HG02610 (cell line): ENCODE measurements at regions not wholly inside any gene's neighbourhood (a gene's known extent, or its start where the extent isn't known, plus 50 kb on each side); places are given as distances from the start of the nearest gene placed in this dataset.
"Not testable (repeated sequence)": the region's sequence is repeated elsewhere in the genome, so short reads cannot be mapped to it uniquely, and the experiment has no call there.

Source experiments
- ATAC-seq: cut with Tn5 transposase; IDR thresholded peaks from one replicate; pipeline ENCODE4 v1.9.1; 2021; ENCODE audit warnings: mild to moderate bottlenecking, moderate library complexity; ENCODE audit not compliant: unreplicated experiment

DNA sequence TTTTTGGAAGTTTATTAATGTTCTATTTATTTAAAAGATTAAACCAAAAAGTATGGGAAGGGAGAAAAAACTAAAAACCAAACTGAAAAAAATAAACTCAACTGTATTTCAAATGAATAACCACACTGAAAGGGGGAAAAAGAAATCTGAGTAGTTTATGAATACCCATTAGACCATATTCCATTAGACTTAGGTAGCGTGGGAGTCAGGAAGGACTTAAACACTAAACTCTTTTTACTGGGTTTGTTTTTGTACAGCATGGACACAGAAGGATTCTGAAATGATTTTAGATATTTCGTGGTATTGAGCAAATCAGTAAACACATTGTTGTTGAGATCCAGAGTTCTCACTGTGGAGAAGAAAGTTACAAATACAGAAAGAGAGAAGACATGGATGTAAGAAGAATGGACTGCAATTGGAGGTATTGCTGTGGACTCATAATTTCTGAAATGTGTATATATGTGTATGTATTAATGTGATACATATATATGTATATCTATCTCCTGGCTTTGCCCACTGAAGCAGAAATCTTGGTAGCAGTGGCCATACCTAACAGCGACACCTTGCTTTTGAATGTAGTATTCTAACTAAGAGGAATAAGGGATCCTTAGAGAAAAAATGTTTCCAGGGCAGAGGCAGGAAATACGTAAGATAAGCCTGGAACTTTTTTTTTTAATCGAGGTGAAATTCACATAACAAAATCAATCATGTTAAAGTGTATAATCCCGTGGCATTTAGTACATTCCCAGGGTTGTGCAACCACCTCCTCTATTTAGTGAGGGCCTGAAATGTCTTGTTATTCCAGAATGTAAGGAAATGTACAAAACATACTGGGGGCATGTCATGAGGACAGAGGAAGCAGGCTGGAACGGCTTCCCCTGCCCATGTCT, 228.8 kb downstream of the SMARCA2 start:
- ATAC-seq: no peak

DNA sequence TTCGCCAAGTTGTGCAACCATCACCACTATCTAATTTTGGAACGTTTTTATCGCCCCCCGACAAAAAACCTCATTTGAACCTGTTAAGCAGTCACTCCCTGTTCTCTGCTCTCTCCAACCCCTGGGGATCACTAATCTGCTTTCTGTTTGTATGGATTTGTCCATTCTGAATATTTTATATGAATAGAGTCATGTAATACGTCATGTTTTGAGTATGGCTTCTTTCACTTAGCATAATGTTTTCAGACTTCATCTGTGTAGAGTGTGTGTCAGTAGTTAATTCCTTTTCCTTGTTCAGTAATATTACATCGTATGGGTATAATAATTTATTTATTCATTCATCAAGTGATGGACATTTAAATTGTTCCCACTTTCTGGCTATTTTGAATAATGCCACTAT, 232.2 kb downstream of the SMARCA2 start:
- ATAC-seq: no peak

DNA sequence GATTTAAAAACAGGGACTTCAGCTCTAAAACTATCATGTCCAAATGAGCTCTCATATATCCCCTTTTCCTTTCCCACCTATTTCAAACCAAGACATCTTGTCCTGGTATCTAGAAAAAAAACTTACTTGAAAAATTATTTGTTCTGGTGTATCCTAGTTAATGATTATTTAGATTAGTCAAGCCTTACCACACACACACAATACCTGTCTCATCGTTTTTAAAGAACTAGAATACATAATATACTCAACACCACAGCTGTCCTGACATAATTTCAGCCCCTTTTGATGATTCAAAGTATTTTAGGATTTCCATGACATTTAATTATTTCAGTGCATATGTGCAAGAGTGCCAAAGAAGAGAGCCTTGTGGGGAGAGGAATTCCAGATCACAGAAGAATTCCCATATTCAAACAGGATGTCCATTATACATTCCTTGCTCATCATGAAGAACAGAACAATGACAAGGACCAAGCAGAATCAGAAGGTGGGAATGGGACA, 233.7 kb downstream of the SMARCA2 start:
- no peak for ATAC-seq

DNA sequence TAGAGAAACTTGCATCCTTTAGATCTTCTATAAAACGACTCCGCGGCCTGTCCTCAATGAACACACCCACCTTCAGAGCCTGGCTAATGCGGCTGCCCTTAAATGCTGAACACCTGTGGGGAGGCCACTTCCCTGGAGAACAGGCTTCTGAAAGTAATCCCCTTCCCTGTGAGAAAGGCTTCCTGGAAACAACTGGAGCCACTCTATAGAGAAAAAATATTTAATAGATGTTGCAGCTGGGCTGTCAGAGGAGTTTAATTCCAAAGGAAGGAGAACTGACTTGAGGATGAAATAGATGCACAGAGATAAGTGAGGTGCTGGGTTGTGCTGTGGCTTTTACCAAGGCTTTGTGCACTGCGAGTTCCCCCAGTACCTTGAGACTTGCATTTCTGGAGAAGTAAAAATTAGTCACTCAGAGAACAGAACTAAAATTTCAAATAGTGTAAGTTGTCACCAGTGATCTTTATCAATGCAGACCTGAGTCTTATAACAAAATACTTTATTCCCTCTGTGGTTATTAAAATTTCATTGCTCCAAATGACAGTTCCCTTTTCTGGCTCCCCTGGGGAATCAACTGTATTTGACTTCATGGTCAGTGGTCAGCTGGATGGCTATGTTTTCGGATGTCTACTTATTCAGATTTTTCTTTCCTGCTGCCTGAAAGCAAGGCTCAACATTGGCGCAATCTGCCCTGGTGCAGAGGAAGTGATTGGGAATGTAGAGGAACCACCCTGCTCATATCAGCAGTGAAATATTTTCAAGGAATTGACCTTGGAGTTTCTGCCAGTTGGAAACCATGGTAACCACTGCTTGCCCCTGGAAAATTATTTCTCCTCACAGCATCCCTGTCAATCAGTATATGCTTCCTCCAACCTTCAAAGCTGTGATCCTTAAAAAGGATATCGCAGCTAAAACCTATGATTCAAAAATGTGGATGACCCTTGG, 238.8 kb downstream of the SMARCA2 start:
- no peak for ATAC-seq

DNA sequence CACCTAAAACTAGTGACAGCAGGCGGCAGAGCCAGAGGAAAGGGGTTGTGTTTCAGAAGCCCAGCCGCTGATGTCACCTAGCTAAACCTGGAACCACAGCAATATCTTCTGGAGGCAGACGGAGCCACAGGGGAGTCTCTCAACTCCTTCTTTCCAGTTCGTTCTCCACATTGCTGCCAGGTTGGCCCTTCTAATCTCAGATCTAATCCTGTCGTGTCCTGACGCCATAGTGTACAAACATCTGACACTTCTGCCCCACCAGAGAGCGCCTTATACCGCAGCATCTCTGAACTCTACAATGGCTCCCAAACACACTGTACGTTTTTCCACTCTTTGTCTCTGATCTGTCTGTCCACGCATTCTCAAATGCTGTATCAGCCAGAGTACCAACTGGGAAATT, 240.0 kb downstream of the SMARCA2 start:
- ATAC-seq: no peak

DNA sequence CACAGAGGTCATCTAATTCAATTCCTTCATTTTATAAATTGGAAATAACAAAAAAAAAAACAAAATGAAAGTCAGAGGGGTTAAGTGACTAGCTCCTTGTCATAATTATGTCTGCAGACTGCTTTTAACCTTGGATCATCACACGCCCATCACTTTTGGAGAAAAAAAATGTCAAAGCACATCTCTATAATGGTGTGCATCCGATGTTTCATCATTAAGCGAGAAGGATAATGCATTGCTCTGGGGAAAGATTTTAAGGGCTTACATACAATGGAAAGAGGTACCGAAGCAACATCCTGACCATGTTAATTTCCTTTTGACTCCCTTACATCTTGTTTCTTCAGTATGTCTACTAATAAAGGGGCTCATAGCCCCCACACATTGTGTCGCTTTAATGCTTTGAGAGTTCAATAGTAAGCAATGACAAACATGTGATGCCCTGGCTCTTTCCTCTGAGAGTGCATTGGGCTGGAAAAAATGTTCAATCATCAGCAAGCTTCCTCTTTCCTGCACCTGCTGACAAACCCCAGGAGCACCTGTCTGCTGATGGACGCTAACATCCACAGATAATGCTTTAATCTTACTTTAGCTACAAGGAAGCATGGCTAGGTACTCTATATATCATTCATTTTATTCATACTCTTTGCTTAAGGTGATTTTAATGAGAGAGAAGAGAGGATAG, 242.2 kb downstream of the SMARCA2 start:
- no peak for ATAC-seq

DNA sequence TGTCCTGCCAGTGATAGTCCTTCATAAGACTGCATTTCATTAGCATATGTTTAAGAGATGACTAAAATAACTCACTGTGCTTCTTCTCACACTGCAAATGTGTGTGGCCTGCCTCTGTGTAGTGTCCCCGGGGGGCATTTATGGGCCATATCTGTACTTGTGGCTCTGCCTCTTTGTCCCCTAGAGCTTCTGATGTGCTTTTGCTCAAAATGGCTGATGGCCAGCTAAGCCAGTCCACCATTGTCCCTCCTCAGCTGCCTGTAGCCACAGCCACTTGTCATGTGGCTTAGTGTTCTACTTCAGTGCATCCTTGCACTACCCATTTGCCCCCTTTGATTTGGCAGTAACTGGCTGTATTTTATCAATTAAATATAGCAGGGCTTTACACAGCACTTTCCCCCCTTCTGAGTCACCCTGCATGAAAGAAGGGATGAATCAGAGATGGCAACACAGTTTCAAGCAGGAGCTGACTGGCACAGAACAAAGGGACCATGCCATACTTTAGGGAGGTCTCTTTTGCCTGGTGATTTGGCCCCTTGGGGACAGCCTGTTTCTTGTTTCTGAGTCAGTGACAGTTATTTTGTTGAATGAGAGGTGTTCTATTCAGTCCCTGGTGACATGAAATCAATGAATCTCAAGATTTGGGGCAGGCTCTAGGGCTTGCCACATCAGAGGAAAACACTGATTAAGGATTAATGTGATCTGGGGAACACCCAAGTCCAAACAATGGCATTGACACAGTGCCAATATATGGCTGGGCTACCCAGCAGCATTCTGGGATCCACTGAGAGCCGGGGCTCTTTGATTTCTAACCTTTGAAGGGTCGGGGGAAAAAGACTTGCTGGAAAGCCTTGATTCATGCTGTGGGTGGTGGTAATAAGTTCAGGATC, 245.5 kb downstream of the SMARCA2 start:
- no peak for ATAC-seq

DNA sequence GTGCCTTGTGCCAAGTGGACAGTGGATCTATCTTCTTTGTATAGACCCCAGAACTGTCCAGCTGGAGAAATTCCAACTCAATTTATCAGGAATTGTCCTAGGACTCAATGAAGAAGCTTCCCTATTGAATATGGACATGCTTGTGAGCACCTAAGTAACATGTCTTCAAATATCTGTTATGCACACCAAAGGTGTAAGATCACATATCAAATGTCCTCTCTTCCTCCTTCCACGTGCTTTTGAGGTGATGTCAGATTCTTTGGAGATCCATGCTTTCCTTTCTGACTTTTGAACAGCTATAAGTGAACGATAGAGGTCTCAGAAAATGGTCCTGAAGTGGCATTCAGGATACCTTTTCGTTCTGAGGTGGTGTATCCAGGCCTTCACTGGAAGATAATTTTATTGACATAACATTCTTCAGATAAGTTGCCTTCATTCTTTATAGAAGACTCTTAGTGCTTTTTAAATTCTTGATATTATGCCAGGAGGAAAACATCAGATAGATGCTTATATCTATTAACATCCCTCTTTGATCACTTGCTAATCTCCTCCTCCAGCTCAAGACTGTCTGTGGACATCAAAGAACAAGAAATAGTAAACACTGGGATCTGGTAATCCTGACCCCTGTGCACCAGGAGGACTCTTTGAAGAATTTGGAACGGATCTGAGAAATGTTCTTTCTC, 246.4 kb downstream of the SMARCA2 start:
- ATAC-seq: no peak

DNA sequence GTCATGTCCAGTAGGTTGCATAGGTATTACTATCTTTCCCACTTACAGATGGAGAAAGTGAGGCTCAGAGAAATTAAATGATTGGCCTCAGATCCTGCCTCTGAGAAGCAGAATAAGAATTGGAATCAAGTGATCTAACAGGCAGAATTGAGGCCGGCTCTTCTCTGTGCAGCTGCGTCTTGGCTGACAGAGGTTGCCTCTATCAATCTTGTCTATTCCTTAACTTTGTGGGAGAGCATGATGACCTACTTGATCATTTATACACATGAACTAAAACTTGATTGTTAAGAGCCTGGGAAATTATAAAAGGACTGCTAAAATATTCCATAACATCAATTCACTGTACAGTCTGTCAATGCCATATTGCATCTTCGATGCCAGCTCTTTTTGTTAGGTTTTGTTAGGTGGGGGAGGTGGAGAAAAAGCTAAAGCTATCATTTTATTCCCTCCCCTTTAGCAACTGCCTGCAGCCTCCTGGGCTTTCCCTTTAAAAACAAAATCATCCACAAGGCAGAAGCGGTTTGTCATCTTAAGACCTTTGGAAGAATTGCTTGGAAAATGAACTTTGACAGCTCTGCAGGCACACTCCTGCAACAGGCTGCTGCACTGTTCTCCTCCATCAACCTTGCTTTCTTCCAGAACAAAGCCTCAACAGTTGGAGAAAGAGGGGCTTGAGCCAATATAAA, 247.4 kb downstream of the SMARCA2 start:
- no peak for ATAC-seq

DNA sequence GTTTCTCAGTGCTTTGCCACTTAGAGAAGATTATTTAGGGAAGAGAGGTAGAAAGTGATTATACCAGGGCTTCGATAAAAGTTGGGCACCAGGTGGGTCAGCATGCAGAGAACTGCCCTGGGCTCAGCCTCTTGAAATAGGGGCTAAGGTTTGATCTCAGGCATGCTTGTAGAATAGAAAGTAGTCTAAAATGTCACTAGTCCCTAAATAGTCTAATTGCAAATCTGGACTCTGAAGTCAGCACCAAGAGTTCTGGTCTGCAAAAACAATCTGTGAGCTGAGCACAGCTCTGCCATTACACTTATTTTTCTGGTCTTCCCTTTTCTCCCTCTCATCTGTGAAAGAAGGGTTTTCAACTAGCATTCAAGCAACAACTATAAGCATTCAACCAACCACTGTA, 248.0 kb downstream of the SMARCA2 start:
- ATAC-seq: no peak

DNA sequence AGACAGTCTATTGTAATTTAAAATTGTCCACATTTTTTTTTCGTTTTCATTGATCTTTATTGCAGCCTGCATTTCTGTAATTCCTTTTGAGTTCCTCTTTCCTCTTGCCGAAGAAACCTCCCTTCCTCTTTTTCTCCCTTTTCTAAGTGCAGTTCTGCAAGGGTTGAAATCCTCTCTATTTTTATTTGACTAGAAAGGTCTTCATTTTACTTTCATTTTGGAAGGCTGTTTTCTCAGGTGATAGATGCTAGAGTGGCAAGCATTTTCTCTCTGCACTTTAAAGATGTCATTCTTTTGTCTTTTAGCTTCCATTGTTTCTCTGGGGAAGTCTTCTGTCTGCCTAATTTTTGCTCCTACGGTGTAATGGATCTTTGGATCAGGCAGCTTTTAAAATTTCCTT, 248.5 kb downstream of the SMARCA2 start:
- ATAC-seq: no peak

DNA sequence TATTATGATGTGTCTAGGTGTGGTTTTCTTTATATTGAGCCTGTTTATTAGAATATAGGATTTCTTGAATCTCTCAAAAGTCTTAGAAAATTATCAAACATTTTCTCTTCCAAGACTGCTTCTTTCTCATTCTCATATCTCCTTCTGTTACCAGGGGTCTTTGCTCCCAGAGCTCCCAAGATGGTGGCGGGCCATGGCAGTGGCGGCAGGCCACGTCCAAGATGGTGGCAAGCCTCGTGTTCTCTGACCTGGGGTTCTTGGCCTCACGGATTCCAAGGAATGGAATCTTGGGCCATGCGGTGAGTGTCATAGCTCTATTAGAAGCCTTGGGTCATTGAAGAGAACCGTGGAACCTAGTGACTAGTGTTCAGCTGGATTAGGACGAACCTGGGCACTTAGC, 248.9 kb downstream of the SMARCA2 start:
- no peak for ATAC-seq

DNA sequence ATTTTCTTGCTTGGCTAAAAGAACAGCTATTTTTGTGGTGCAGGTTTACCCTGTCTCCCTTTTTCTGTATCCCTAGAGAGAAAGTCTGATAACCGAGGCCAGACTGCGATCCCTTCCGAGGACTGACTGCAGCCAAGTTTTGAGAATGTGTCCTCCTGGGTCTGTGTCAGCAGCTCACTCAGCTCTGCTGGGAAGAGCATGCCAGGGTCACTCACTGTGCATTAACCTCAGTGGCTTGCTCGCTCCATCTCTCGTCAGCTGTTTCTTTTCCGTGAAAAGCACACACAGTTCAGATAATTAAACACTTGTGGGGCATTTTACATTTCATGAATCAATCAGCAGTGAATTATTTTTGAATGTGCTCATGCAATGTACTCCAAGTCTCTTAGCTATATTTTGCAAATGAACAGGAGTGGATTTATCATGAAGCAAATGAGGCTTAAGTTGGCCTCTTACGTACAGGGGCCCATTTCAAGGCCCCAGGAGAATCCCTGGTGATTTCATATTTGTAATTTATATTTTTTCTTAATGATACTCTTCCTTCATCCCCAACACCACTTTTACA, 252.1 kb downstream of the SMARCA2 start:
- ATAC-seq: no peak

DNA sequence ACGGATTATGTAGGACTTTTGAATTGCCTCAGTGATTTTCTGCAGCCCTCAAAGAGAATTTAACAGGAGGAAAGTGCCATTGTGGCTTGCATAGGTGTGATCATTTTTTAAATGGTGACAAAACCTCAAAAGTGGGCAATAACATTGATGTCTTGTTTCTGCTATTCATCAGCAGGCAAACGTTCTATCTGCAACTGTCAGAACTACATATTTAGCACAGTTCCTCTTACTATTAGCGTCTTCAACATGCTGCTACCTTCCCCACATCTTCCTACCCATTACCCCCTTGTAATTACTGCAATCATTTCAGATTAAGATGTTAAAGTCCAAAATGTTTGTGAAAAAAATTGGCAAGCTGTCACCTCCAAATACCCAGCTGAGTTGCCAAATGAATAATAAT, 254.6 kb downstream of the SMARCA2 start:
- no peak for ATAC-seq

DNA sequence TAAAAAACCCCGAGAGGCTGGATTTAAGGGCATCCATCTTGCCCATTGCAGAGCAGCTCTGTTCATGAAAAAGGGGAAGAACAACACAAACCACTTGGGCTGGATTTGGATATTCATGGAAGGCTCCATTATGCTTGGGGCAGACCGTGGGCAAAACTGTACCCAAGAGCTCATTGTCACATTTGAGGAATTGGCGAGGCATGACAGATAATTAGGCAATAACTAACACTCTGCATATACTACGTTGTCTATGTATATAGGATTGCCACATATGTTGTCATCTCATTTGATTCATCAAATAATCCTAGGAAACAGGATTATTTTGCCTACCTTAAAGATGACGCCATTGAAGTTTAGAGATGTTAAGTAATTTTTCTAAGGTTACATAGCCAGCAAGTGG, 255.4 kb downstream of the SMARCA2 start:
- ATAC-seq: no peak

DNA sequence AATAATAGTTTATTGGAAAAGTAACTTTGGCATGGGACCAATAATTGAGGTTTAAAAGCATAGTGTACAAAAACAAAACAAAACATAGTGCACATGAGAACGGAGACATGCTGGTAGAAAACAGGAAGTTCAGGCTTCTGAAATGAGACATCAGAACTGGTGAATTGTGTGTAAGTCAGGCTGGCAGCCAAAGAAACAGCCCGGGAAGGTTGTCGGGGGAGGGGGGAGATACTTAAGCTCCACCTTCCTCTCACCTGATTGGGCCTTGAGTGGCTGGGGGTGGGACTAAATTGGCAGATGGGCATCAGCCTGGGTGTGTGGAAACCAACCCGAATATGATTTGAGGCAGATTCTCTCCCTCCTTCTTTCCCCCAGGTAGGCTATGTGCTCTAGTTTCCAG, 256.3 kb downstream of the SMARCA2 start:
- no peak for ATAC-seq

DNA sequence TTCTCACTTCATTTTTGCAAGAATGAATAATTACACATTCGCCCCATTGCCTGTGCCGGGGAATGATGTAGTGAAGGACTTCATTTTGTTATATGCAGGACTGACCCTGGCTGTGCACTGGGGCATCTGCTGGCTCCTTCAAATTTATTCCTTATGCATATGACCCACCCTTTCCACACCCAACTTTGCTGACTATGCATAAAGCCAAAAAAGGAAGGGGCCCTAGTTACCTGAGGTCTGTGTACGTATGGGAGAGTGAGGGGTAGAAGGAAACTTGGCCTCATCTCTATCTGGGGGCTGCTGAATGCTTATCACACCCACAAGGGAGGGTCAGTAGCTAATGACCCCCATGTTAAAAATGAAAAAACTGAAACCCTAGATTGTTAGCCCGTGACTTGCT, 259.6 kb downstream of the SMARCA2 start:
- ATAC-seq: no peak

DNA sequence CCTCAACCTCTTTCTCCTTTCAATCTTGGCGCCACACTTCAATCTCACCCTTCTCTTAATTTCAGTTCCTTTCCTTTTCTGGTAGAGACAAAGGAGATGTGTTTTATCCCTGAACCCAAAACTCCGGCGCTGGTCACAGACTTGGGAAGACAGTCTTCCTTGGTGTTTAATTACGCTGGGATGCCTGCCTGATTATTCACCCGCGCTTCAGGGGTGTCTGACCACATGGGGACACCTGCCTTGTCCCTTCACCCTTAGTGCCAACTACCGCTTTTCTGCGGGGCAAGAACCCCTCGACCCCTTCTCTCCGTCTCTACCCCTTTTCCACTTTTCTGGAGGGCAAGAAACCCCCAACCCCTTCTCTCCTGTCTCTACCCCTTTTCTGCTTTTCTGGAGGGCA, 261.1 kb downstream of the SMARCA2 start:
- no peak for ATAC-seq

DNA sequence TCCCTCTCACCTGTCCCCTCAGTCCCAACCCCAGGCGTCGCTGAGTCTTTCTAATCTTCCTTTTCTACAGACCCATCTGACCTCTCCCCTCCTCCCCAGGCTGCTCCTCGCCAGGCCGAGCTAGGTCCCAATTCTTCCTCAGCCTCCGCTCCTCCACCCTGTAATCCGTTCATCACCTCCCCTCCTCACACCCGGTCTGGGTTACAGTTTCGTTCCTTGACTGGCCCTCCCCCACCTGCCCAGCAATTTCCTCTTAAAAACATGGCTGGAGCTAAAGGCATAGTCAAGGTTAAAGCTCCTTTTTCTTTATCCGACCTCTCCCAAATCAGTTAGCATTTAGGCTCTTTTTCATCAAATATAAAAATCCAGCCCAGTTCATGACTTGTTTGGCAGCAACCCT, 262.0 kb downstream of the SMARCA2 start:
- ATAC-seq: not testable (repeated sequence)
